ENCODE measurements at regions not wholly inside any gene's neighbourhood (a gene's known extent, or its start where the extent isn't known, plus 50 kb on each side); places are given as distances from the start of the nearest gene placed in this dataset.
"Not testable (repeated sequence)": the region's sequence is repeated elsewhere in the genome, so short reads cannot be mapped to it uniquely, and the experiment has no call there.

- DNase-seq (ENCODE audit: low read depth): no peak
- no peak for TF ChIP-seq CTCF (IDR thresholded peaks at IDR 0.05; ENCODE audit: control insufficient read depth, insufficient read depth, low read depth, low read length, missing control alignments)
- no peak overlapping the region for H3K4me3 ChIP-seq (ENCODE audit: control insufficient read depth, low read depth, low read length)
Measured at GRCh38 chr5:118592229-118593002, 395.9 kb downstream of the DTWD2 start.

DNA sequence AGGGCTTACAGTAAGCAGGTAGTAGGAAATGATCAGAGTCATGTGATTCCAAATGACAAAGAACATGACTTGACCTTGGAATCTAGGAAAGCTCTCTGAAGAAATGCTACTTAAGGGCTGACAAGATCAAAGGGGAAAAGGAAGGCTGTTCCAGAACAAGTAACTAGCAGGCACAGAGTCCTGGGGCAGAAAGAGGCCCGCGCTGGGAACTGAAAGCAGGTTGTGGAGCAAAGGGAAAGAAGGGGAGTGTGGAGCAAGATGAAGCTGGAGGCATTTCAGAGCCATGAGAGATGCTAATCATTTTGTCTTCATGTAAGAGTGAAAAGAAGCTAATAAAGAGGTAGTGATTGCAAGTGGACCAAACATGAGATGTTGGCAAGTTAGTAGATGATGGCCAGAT lies 397.5 kb downstream of the DTWD2 start:
- no peak for TF ChIP-seq CTCF (IDR thresholded peaks at IDR 0.05; ENCODE audit: control insufficient read depth, insufficient read depth, low read depth, low read length, missing control alignments)
- no peak for DNase-seq (ENCODE audit: low read depth)
- no peak overlapping the region for H3K4me3 ChIP-seq (ENCODE audit: control insufficient read depth, low read depth, low read length)

DNA sequence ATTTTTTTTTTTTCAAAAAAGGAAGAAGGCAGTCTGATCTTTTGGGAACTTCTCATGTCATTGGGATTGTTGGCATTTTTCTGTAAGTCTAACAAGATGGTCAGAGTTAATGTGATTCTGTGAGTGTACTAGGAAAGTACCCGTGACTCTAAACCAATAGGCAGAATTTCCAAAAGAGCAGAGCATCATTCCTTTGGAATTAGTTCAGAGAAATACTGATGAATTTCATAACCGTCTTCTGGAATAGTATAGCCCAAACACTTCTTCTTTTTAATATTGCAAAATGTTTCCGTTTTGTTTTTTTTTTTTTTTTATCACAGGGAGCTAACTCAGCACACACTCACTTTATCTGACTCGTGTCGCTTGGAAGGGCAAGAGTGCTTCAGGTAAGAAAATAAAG lies 407.4 kb downstream of the DTWD2 start:
- DNase-seq (ENCODE audit: low read depth): peak; percentile 40
- no peak overlapping the region for H3K4me3 ChIP-seq (ENCODE audit: control insufficient read depth, low read depth, low read length)
- no peak for TF ChIP-seq CTCF (IDR thresholded peaks at IDR 0.05; ENCODE audit: control insufficient read depth, insufficient read depth, low read depth, low read length, missing control alignments)

GRCh38 chr5:118578093-118578492 lies 410.3 kb downstream of the DTWD2 start:
- H3K4me3 ChIP-seq (ENCODE audit: control insufficient read depth, low read depth, low read length): no peak overlapping the region
- no peak for TF ChIP-seq CTCF (IDR thresholded peaks at IDR 0.05; ENCODE audit: control insufficient read depth, insufficient read depth, low read depth, low read length, missing control alignments)
- no peak for DNase-seq (ENCODE audit: low read depth)

DNA sequence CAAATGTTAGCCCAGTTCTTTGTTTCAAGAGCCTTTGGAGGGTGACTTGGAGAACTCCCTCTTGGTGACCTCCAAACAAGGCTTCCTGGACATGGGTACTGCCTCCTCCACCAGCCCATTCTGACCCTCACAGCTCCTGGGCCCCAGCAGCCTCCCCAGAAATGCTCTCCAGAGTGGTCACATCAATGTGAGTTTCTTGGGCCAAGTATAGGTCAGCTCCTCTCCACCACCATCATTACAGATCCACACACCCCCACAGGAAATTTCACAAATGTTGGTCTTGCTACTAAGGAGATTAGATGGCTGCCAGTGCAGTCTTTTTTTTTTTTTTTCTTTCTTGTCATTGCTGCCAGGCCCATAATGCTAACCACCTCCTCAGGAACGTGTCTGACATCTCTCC lies 410.7 kb downstream of the DTWD2 start:
- DNase-seq (ENCODE audit: low read depth): no peak
- H3K4me3 ChIP-seq (ENCODE audit: control insufficient read depth, low read depth, low read length): no peak overlapping the region
- TF ChIP-seq CTCF (IDR thresholded peaks at IDR 0.05; ENCODE audit: control insufficient read depth, insufficient read depth, low read depth, low read length, missing control alignments): no peak

DNA sequence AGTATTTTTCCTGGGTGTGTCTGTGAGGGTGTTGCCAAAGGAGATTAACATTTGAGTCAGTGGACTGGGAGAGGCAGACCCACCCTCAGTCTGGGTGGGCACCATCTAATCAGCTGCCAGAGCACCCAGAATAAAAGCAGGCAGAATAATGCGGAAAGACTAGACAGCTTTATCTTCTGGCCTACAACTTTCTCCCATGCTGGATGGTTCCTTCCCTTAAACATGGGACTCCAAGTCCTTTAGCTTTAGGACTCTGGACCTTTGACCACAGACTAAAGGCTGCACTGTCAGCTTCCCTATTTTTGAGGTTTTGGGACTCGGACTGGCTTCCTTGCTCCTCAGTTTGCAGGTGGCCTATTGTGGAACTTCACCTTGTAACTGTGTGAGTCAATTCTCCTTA lies 418.1 kb downstream of the DTWD2 start:
- not testable (repeated sequence) for H3K4me3 ChIP-seq (ENCODE audit: control insufficient read depth, low read depth, low read length); DNase-seq (ENCODE audit: low read depth)

DNA sequence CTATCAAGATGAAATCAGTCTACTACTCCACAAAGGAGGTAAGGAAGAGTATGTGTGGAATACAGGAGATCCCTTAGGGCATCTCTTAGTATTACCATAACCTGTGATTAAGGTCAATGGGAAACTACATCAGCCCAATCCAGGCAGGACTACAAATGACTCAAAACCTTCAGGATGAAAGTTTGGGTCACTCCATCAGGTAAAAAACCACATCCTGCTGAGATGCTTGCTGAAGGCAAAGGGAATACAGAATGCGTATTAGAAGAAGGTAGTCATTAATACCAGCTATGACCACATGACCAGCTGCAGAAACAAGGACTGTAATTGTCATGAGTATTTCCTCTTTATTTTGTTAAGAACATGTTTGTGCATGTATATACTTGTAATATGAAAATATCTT lies 418.8 kb downstream of the DTWD2 start:
- DNase-seq (ENCODE audit: low read depth): not testable (repeated sequence)

More for the DNA sequence above, 418.8 kb downstream of the DTWD2 start:
- not testable (repeated sequence) for H3K4me3 ChIP-seq (ENCODE audit: control insufficient read depth, low read depth, low read length)
